ENCODE measurements at regions not wholly inside any gene's neighbourhood (a gene's known extent, or its start where the extent isn't known, plus 50 kb on each side); places are given as distances from the start of the nearest gene placed in this dataset.

- no peak for DNase-seq
Observed at GRCh38 chr1:36675106-36675505, 192.4 kb upstream of the CSF3R start.

GRCh38 chr1:36673202-36673601 lies 190.5 kb upstream of the CSF3R start:
- DNase-seq = no peak

DNA sequence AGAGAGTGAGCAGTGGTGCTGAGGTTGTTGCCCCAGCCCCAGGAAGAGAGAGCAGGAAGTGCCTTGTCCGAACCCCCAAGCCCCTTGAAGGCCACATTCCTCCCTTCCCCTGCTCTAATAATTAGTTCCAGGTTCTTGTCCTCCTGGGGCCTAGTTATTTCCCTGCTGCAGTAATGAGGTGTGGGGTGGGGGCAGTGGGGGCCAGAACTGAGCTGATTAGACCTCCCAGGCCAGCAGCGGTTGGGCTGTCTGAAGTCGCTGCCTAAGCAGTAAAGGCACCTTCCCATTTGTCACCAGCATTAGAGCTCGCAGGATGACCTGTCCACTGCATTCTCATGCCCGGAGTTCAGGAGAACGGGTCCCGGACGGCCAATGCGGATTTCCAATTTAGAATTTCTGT lies 186.5 kb upstream of the CSF3R start:
- DNase-seq = no peak

GRCh38 chr1:36667836-36668235 lies 185.1 kb upstream of the CSF3R start:
- DNase-seq = no peak

DNA sequence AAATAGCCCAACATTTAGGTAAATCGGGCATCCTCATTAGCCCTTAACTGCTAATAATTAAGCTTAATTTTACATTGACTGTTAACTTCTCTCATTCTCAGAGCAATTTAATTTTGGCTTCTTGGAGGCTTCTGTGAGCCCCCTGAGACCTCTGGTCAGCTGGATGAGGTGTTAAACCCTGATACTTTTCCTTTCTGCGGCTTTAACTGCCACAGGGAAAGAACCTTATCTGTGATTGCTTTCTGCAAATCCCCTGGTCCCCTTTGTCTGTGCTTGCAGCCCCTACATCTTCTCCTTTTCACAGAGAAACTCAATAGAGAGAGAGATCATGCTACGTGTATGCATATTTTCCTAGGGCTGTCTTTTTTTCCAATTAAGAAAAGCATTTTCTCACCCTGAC lies 184.5 kb upstream of the CSF3R start:
- DNase-seq = no peak

DNA sequence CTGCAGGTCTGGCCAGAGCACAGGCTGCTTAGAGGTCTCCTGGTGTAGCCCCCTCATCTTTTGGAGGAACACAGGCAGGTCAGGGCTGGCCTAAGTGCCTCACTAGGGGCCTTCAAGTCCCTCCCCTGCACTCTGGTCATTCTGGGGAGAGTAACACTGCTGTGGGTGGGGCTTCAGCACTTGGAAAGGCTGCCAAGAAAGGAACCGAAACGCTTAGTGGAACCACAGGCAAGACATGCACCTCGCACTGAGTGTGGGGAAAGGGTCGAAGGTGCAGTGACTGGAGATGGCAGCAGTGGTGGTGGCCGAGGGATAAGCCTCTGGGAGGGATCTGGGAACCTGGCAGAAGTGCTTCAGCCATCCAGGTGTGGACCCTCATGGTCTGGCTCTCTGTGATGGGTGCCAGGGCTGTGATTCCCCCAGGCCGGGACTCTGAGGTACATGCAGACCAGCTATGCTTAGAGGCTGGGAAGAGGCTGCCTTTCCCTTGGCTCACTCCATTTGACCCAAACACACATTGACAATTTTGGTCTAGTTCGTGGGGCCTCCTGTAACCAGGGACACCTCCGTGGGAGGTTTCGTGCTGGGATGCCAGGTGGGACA lies 182.9 kb upstream of the CSF3R start:
- no peak for DNase-seq

DNA sequence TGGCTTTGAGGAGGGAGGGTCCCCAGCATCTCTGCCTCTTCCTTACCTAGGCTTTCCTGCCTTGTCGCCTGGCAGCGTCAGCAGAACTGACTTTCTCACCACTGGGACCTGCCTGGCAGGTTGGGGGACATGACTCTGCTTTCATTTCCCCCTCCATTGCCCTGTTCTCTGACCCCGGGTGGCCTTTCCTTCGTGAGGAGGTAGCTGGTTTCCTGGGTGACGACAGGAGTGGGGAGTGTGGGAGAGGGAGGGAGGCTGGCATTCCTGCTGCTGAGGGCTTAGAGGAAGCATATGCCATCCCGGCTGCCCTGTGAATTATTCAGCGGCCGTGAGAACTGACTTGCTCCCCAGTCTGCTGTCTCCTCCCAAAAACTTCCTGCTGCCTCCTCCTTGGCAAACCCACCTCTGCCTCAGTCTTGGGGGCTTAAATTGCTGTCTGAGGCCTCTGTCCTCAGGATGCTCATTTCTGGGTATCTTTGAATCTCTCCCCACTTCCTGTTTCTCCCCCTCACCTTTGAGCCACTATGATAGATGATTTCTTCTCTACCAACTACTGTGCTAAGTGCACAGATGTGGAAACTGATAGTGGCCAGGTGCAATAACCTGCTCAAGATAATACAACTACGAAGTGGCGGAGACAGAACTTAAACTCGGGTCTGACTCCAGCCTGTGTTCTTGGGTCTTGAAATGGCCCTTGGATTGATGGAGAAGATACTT lies 182.0 kb upstream of the CSF3R start:
- DNase-seq = no peak

DNA sequence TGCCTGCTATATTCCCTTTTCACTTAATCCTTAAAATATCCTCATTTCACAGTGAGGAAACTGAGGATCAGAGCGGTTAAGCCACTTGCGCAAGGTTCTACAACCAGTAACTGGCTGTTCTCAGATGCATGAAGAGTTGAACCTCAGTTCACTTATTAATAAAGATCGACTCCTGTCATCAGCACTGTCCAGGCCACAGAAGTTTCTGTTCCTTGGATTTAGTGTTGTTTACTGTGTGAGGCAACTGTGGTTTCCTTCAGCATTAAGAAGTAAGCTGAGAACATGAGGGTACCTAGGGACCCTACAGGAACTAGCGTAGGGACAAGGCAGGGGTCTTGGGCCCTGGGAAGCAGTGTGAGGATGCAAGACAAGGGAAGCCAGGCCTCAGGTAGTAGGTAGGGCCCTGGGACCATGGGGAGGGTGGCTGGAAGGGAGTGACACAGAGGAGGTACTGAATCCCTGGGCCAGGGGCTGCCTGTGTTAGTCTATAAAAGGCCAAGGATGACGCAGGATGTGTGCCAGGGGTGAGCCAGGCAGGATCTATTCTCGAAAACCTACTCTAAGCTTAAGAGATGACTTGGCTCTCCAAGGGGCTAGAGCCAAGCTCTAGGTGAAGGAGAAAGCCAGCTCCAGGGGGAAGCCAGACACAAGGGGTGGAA lies 181.2 kb upstream of the CSF3R start:
- DNase-seq = no peak

GRCh38 chr1:36658838-36659237 lies 176.1 kb upstream of the CSF3R start:
- DNase-seq = no peak

DNA sequence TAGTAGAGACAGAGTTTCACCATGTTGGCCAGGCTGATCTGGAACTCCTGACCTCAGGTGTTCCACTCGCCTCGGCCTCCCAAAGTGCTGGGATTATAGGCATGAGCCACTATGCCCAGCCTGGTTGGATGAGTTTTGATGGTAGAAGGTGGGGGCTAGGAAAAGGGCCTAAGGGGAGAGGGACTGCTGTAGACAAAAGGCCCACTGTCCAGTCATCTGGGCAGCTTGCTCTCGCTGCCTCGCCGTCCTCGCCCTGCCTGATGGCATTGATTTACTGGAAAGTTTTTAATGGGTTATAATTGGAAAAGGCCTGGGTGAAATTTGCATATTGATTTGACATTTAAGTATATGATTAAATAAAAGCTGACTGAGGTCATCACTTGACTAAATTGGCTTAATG lies 175.1 kb upstream of the CSF3R start:
- no peak for DNase-seq

DNA sequence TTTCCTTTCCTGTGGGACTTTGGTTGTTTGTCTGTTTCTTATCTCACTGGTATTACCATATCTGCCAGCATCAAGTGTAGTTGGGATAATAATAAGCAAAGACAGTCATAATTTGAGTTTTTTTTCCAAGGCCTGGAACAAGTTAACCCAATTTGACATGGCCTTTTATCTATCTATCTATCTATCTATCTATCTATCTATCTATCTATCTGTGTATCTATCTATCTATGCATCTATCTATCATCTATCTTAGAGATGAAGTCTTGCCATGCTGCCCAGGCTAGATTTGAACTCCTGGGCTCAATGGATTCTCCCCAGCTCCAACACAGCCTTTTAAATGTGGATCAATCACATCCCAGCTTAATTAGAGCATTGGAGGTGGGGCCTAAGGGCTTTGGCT lies 174.1 kb upstream of the CSF3R start:
- no peak for DNase-seq

- no peak for DNase-seq
Observed at GRCh38 chr1:36656271-36656670, 173.6 kb upstream of the CSF3R start.

DNA sequence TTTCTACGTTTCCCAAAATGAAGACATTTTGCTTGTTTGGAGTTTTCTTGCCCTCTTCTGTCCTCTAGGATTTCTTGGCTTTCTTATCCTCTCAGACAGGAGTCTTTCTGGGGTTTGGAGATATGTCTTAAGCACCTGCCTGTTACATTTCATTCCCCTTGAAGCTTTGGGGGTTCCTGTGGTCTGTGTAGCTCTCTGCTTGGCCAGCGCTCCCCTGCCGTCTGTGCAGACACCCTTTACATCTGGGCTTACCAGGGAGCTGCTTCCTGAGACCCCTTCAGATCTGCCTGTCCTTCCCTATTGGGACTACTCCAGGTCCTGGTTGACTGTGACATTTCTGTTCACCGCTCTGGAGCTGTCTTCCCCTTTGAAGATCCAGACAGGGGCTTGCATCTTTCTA lies 171.9 kb upstream of the CSF3R start:
- DNase-seq = no peak

GRCh38 chr1:36653850-36654249 lies 171.1 kb upstream of the CSF3R start:
- no peak for DNase-seq

- no peak for DNase-seq
Observed at GRCh38 chr1:36652586-36652985, 169.9 kb upstream of the CSF3R start.

DNA sequence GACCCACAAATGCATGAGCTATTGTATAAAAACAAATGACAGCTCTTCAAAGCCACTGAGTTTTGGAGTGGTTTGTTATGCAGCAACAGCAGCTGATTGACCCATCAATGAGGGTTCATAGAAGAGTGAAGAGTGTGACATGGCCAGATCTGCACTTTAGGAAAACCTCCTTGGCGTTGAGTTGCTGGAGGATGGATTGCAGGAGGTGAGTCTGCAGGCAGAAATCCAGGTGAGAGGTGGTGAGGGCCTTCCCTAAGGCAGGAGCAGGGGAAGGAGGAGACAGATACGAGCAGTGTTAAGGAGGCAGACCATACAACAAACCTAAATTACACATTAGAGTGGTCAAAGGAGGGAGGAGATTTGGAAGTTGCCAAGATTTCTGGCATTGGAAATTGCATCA lies 169.3 kb upstream of the CSF3R start:
- no peak for DNase-seq

GRCh38 chr1:36651176-36651910 lies 168.6 kb upstream of the CSF3R start:
- DNase-seq = no peak

DNA sequence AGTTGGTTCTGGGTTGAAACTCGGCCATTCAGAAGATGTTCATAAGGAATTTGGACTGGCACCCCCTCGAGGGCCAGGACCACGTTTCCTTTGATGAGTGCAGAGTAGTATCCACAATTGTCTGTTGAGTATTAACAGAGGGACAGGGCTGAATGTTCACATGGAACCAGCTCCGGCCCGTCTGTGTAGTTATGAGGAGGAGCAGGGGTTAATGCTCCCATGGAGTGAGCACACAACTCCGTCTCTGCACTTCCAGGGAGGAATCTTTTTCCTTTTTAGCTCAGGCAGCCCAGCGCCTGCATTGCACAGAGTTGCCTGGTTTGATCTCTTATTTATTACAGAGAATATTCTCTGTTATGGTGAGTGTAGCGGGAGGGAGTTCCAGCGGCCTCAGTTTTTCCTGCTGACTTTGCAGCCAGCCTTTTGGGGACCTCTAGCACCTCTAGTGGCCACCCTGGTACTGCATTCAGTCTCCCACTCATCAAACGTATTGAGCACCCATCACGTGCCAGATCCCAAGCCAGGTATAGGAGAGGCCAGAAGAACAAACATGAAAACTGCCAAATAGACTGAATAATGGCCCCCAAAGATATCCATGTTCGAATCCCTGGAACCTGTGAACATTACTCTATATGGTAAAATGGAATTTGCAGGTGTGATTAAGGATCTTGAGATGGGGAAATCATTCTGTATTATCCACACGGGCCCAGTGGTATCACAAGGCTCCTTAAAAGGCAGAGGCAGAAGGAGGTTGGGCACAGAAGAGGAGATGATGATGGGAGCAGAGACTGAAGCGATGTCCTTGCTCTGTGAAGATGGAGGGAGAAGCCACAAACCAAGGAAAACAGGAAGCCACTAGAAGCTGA lies 167.7 kb upstream of the CSF3R start:
- peak; percentile 77 for DNase-seq

- DNase-seq = no peak
Observed at GRCh38 chr1:36645867-36646266, 163.2 kb upstream of the CSF3R start.

- no peak for DNase-seq
Observed at GRCh38 chr1:36644556-36644955, 161.8 kb upstream of the CSF3R start.

DNA sequence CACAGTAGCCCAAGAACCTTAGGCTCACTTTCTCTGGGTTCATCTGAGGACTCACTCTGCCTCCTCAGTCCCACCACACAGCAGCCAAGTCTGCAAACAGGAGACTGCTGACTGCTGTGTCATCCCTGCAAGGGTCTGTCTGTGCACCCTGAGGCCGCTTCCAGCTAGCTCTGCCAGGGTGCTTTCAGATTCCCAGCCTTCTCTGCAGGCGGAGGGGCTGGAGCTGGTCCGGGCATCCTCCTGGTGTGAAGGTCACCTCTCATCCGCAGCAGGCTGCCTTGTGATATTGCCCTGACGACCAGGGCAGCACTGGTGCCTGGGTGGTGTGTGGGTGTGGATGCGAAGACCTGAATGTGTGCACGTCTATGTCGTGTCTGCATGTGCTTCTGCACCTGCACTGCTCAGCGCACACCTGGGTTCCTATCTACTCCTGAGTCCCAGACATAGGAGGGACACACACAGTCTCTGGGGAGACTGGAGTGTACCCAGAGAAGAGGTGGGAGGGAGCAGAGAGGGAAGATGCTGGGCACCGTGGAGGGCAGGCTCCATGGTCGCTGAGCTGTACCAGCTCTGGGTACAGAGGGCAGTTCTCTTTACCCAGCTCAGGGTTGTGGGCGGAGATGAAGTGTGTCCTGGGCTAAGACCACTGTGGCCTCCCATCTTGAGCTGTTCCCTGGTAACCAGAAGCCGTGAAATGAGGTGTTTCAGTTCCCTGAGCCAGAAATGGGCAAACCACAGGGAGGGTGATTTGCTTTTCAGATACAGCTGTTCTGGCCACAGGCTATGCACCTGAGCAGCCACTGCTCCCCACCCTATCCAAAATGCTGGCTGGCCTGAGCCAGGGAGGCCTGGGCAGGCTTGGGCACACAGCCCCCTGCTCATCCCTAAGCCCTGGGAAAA lies 160.9 kb upstream of the CSF3R start:
- DNase-seq = no peak

- DNase-seq = no peak
Observed at GRCh38 chr1:36642802-36643201, 160.1 kb upstream of the CSF3R start.

Data from islet precursor cell (in vitro differentiated cells).